ENCODE measurements at regions not wholly inside any gene's neighbourhood (a gene's known extent, or its start where the extent isn't known, plus 50 kb on each side); places are given as distances from the start of the nearest gene placed in this dataset.

GRCh38 chr14:46322730-46323403, 328.7 kb downstream of the RPL10L start:
- H3K4me1 Mint-ChIP-seq, result peaks cover 18% of the 10 kb centered on the region
- H3K36me3 Mint-ChIP-seq, result no peaks in the 10 kb centered on the region
- POLR2A ChIA-PET, result interaction anchor here (0.7 kb wide), 1 partner anchor 298 kb away, joined by 4 read pairs; no protein-coding TSS in a partner anchor
- H3K4me3 Mint-ChIP-seq, result no peak overlapping the region
- H3K27me3 Mint-ChIP-seq (ENCODE audit: low read depth), result peaks cover 77% of the 10 kb centered on the region
- CTCF ChIA-PET, result no interaction called here
- no peak for ATAC-seq
- no peak overlapping the region for H3K27ac Mint-ChIP-seq
- no peak for TF ChIP-seq ATF1 (CRISPR knock-in tag; IDR thresholded peaks at IDR 0.05)
- no peak for TF ChIP-seq KAT7 (CRISPR knock-in tag; IDR thresholded peaks at IDR 0.05; ENCODE audit: borderline replicate concordance)
- no peak for TF ChIP-seq ZNF423 (CRISPR knock-in tag; IDR thresholded peaks at IDR 0.05)
- no peak for TF ChIP-seq ZNF121 (CRISPR knock-in tag; IDR thresholded peaks at IDR 0.05)
- no peak for TF ChIP-seq ZNF281 (CRISPR knock-in tag; IDR thresholded peaks at IDR 0.05)
- no peak for TF ChIP-seq ESRRA (CRISPR knock-in tag; IDR thresholded peaks at IDR 0.05; ENCODE audit: borderline replicate concordance)
- TF ChIP-seq ZNF512 (CRISPR knock-in tag; IDR thresholded peaks at IDR 0.05; ENCODE audit: borderline replicate concordance), result no peak
- TF ChIP-seq MYBL2 (CRISPR knock-in tag; IDR thresholded peaks at IDR 0.05), result no peak
- TF ChIP-seq PREB (CRISPR knock-in tag; IDR thresholded peaks at IDR 0.05; ENCODE audit: borderline replicate concordance), result no peak
- no peak for TF ChIP-seq E2F4 (CRISPR knock-in tag; IDR thresholded peaks at IDR 0.05; ENCODE audit: borderline replicate concordance, low read depth)
- no peak for TF ChIP-seq CREM (CRISPR knock-in tag; IDR thresholded peaks at IDR 0.05)
- no peak for TF ChIP-seq SP1 (CRISPR knock-in tag; conservative IDR thresholded peaks at IDR 0.05)
- no peak for TF ChIP-seq NFYB (CRISPR knock-in tag; conservative IDR thresholded peaks at IDR 0.05; ENCODE audit: low read depth)
- no peak for TF ChIP-seq PRRX2 (CRISPR knock-in tag; IDR thresholded peaks at IDR 0.05)
- no peak for TF ChIP-seq FOXJ3 (CRISPR knock-in tag; IDR thresholded peaks at IDR 0.05; ENCODE audit: borderline replicate concordance)
- DNase-seq (ENCODE audit: low spot score), result no peak
- H3K9me3 Mint-ChIP-seq, result no peaks in the 10 kb centered on the region

GRCh38 chr14:46322076-46322475, 329.5 kb downstream of the RPL10L start:
- Mint-ChIP-seq H3K27me3 (ENCODE audit: low read depth) (peaks cover 80% of the 10 kb centered on the region), H3K4me1 (peaks cover 18% of the 10 kb centered on the region), H3K36me3 (no peaks in the 10 kb centered on the region), H3K27ac (no peak overlapping the region), H3K4me3 (no peak overlapping the region), H3K9me3 (no peaks in the 10 kb centered on the region)
- peak; percentile 93 for ATAC-seq
- POLR2A ChIA-PET, result no interaction called here
- CTCF ChIA-PET, result no interaction called here
- no peak for DNase-seq (ENCODE audit: low spot score)
- TF ChIP-seq GRHL2 (CRISPR knock-in tag; IDR thresholded peaks at IDR 0.05; ENCODE audit: insufficient replicate concordance, severe bottlenecking) (no peak), TEAD1 (CRISPR knock-in tag; IDR thresholded peaks at IDR 0.05) (peak; percentile 71; the same call in 1 of the 2 replicates), JAZF1 (CRISPR knock-in tag; IDR thresholded peaks at IDR 0.05) (no peak), ZNF317 (CRISPR knock-in tag; IDR thresholded peaks at IDR 0.05; ENCODE audit: borderline replicate concordance, low read depth) (no peak), TP53 (CRISPR knock-in tag; IDR thresholded peaks at IDR 0.05) (no peak), MXD4 (CRISPR knock-in tag; IDR thresholded peaks at IDR 0.05; ENCODE audit: borderline replicate concordance) (no peak), CREM (CRISPR knock-in tag; IDR thresholded peaks at IDR 0.05) (no peak), SP1 (CRISPR knock-in tag; conservative IDR thresholded peaks at IDR 0.05) (no peak), ZNF425 (CRISPR knock-in tag; conservative IDR thresholded peaks at IDR 0.05) (no peak), KAT7 (CRISPR knock-in tag; IDR thresholded peaks at IDR 0.05; ENCODE audit: borderline replicate concordance) (no peak), MAX (CRISPR knock-in tag; IDR thresholded peaks at IDR 0.05) (no peak), USF2 (CRISPR knock-in tag; IDR thresholded peaks at IDR 0.05) (no peak), FOXK1 (CRISPR knock-in tag; IDR thresholded peaks at IDR 0.05) (peak; percentile 26; the same call in 1 of the 2 replicates)
